Esophagus squamous epithelium (tissue), 5 donors: ENCODE measurements at regions not wholly inside any gene's neighbourhood (a gene's known extent, or its start where the extent isn't known, plus 50 kb on each side); places are given as distances from the start of the nearest gene placed in this dataset.

ENCODE experiments used
- DNase-seq: peaks from one replicate; lab custom pipeline; 2025; lab: John Stamatoyannopoulos, UW
- H3K27ac ChIP-seq, 4 donors: fragments of 200-600 bp; sonication (generic); one replicate each; pipeline ENCODE4 v1.5.1; 2016 to 2019; ENCODE audit warnings: mild to moderate bottlenecking in 1 of 4
- H3K27me3 ChIP-seq, 4 donors: fragments of 200-600 bp; sonication (generic); 1 replicate in 3 of 4; 2 replicates in 1 of 4; pipeline versions ENCODE4 v1.5.1 to v1.6.0; 2017 to 2021; ENCODE audit warnings: antibody characterized with exemption in 1 of 4
- H3K36me3 ChIP-seq, 3 donors: fragments of 200-600 bp; sonication (generic); one replicate each; pipeline ENCODE4 v1.5.1; 2016 to 2019
- H3K4me1 ChIP-seq, 3 donors: fragments of 200-600 bp; sonication (generic); one replicate each; pipeline ENCODE4 v1.5.1; 2017 to 2019
- H3K4me3 ChIP-seq, 4 donors: fragments of 200-600 bp; sonication (generic); 1 replicate in 3 of 4; 2 replicates in 1 of 4; pipeline ENCODE4 v1.5.1; 2016 to 2019; ENCODE audit warnings: mild to moderate bottlenecking in 2 of 4, moderate library complexity in 1 of 4
- H3K9me3 ChIP-seq, 3 donors: fragments of 200-600 bp; sonication (generic); one replicate each; pipeline ENCODE4 v1.5.1; 2016 to 2019
- CTCF ChIP-seq, 6 experiments: fragments of 450-650 bp in 4 of 6; fragments of 200-600 bp in 2 of 6; sonication (generic) in 2 of 6; IDR thresholded peaks; one replicate each; pipeline ENCODE4 v1.5.1; 2016 to 2019; ENCODE audit warnings: antibody characterized with exemption in 6 of 6, mild to moderate bottlenecking in 4 of 6, moderate library complexity in 4 of 6
- POLR2A ChIP-seq, 4 donors: fragments of 450-650 bp; IDR thresholded peaks; one replicate each; pipeline ENCODE4 v1.6.1; 2017; ENCODE audit warnings: antibody characterized with exemption in 4 of 4, mild to moderate bottlenecking in 4 of 4, moderate library complexity in 3 of 4
- WGBS, 2 donors: methylation state at CpG; one replicate each; pipeline ENCODE4 v1.1.5; 2018; 5-methylcytosine and 5-hydroxymethylcytosine counted together
- intact Hi-C: fragments of 100-400 bp; cut with DNase I; formaldehyde crosslinking; loops from one replicate; pipeline ENCODE4 v1.15.0; 2022
- donor health status: DM: yes; HTN: yes; CAD: no.

GRCh38 chr1:90613371-90613770 lies 103.7 kb downstream of the BARHL2 start:
- Histone ChIP-seq H3K27ac (no peak overlapping the region), H3K4me3 (no peak overlapping the region), H3K4me1 (no peaks in the 10 kb centered on the region), H3K36me3 (no peaks in the 10 kb centered on the region), H3K27me3 (no peaks in the 10 kb centered on the region), H3K9me3 (no peaks in the 10 kb centered on the region)
- no peak for DNase-seq
- intact Hi-C loops = no loop called here
- WGBS, 2 donors = 22 to 30% methylated on average over 5 of the region's 5 CpGs
- TF ChIP-seq CTCF (IDR thresholded peaks at IDR 0.05) (no peak), POLR2A (IDR thresholded peaks at IDR 0.05) (no peak)

GRCh38 chr1:90612033-90612432 lies 105.1 kb downstream of the BARHL2 start:
- intact Hi-C loops = no loop called here
- Histone ChIP-seq H3K9me3 (no peaks in the 10 kb centered on the region), H3K4me1 (no peaks in the 10 kb centered on the region), H3K27me3 (no peaks in the 10 kb centered on the region), H3K27ac (no peak overlapping the region), H3K36me3 (no peaks in the 10 kb centered on the region), H3K4me3 (no peak overlapping the region)
- no peak for DNase-seq
- TF ChIP-seq CTCF (IDR thresholded peaks at IDR 0.05) = no peak
- no peak for TF ChIP-seq POLR2A (IDR thresholded peaks at IDR 0.05)
- 84 to 97% methylated on average over 2 of the region's 2 CpGs for WGBS, 2 donors

- Histone ChIP-seq H3K4me3 (no peak overlapping the region), H3K27ac (no peak overlapping the region), H3K4me1 (no peaks in the 10 kb centered on the region), H3K27me3 (no peaks in the 10 kb centered on the region), H3K36me3 (no peaks in the 10 kb centered on the region), H3K9me3 (no peaks in the 10 kb centered on the region)
- TF ChIP-seq POLR2A (IDR thresholded peaks at IDR 0.05) (no peak), CTCF (IDR thresholded peaks at IDR 0.05) (no peak)
- DNase-seq = no peak
- intact Hi-C loops = no loop called here
- 68 to 72% methylated on average over 4 of the region's 4 CpGs for WGBS, 2 donors
These were observed 109.4 kb downstream of the BARHL2 start for GRCh38 chr1:90607736-90608135.

GRCh38 chr1:90605070-90605469 lies 112.0 kb downstream of the BARHL2 start:
- no peak for DNase-seq
- Histone ChIP-seq H3K27me3 (no peaks in the 10 kb centered on the region), H3K36me3 (no peaks in the 10 kb centered on the region), H3K4me3 (no peak overlapping the region), H3K9me3 (no peaks in the 10 kb centered on the region), H3K27ac (no peak overlapping the region), H3K4me1 (no peaks in the 10 kb centered on the region)
- no peak for TF ChIP-seq POLR2A (IDR thresholded peaks at IDR 0.05)
- TF ChIP-seq CTCF (IDR thresholded peaks at IDR 0.05) = no peak
- intact Hi-C loops = no loop called here
- 42 to 55% methylated on average over 1 of the region's 1 CpG for WGBS, 2 donors

GRCh38 chr1:90593312-90593711 lies 123.8 kb downstream of the BARHL2 start:
- H3K4me3 ChIP-seq = no peak overlapping the region
- peaks cover 0 to 26% (median 7%) of the 10 kb centered on the region in 3 donors for H3K9me3 ChIP-seq
- no peaks in the 10 kb centered on the region for H3K36me3 ChIP-seq
- DNase-seq = no peak
- no peaks in the 10 kb centered on the region for H3K4me1 ChIP-seq
- H3K27ac ChIP-seq = no peak overlapping the region
- H3K27me3 ChIP-seq = no peaks in the 10 kb centered on the region
- TF ChIP-seq CTCF (IDR thresholded peaks at IDR 0.05) (no peak), POLR2A (IDR thresholded peaks at IDR 0.05) (no peak)
- intact Hi-C loops = no loop called here
